IMR-90 (cell line): ENCODE measurements at regions not wholly inside any gene's neighbourhood (a gene's known extent, or its start where the extent isn't known, plus 50 kb on each side); places are given as distances from the start of the nearest gene placed in this dataset.

Experiments
- ATAC-seq: fragments of 200-7000 bp; cut with Tn5 transposase; 2 replicates; pipeline ENCODE4 v1.9.1; 2020; ENCODE audit warnings: low read depth, mild to moderate bottlenecking, moderate library complexity
- BruUV-seq: library from RNA; stranded (reverse); fragments of 400-500 nt; replicated peaks from 2 replicates; lab custom pipeline; 2021; lab: Mats Ljungman, UMichigan
- CTCF ChIA-PET: fragments of 300-600 bp; formaldehyde crosslinking; extraction: SDS; loops from one replicate; lab custom pipeline; 2021; ENCODE audit warnings: antibody characterized with exemption; lab: Yijun Ruan, JAX
- POLR2A ChIA-PET: fragments of 300-600 bp; sonication (Branson Sonifier 250); formaldehyde crosslinking; loops from one replicate; lab custom pipeline; 2022; ENCODE audit warnings: antibody characterized with exemption; ENCODE audit not compliant: unreplicated experiment; lab: Charles Lee
- DNase-seq: peaks from one replicate; pipeline ENCODE4 v3.0.0; 2013
- H2AFZ ChIP-seq: replicated peaks from 2 replicates; pipeline ENCODE3; 2013; ENCODE audit warnings: low read length, mild to moderate bottlenecking; ENCODE audit not compliant: poor library complexity
- H2AK5ac ChIP-seq: 2 replicates; pipeline ENCODE4 v1.6.1; 2013; ENCODE audit warnings: low read depth, low read length, inconsistent platforms
- H2AK9ac ChIP-seq: replicated peaks from 2 replicates; pipeline ENCODE3; 2013; ENCODE audit warnings: mild to moderate bottlenecking, low read depth, low read length, moderate library complexity; ENCODE audit not compliant: poor library complexity
- H2BK120ac ChIP-seq: 2 replicates; pipeline ENCODE4 v1.6.1; 2013; ENCODE audit warnings: low read depth, low read length, inconsistent platforms
- H2BK15ac ChIP-seq: 3 replicates; pipeline ENCODE4 v1.6.1; 2013; ENCODE audit warnings: low read depth, low read length, inconsistent platforms
- H2BK20ac ChIP-seq: 2 replicates; pipeline ENCODE4 v1.6.1; 2013; ENCODE audit warnings: low read depth, mild to moderate bottlenecking, inconsistent platforms, low read length, moderate library complexity
- H2BK5ac ChIP-seq: 2 replicates; pipeline ENCODE4 v1.6.1; 2013; ENCODE audit warnings: mild to moderate bottlenecking, low read depth, low read length, inconsistent platforms; ENCODE audit not compliant: poor library complexity, severe bottlenecking
- H3K14ac ChIP-seq: replicated peaks from 2 replicates; pipeline ENCODE4 v1.6.1; 2013; ENCODE audit warnings: low read depth, low read length, inconsistent platforms
- H3K18ac ChIP-seq: 2 replicates; pipeline ENCODE4 v1.6.1; 2013; ENCODE audit warnings: low read depth, low read length, control low read depth
- H3K23ac ChIP-seq: 2 replicates; pipeline ENCODE4 v1.6.1; 2013; ENCODE audit warnings: low read depth, low read length, inconsistent platforms
- H3K27ac ChIP-seq: 2 replicates; pipeline ENCODE4 v1.5.1; 2013; ENCODE audit warnings: mild to moderate bottlenecking, control low read depth, low read length; ENCODE audit not compliant: insufficient read depth
- H3K27me3 ChIP-seq: 2 replicates; pipeline ENCODE4 v1.6.1; 2013; ENCODE audit warnings: low read length; ENCODE audit not compliant: control insufficient read depth, insufficient read depth
- H3K36me3 ChIP-seq: 2 replicates; pipeline ENCODE4 v1.6.1; 2013; ENCODE audit warnings: low read length, mixed read lengths; ENCODE audit not compliant: control insufficient read depth, insufficient read depth
- H3K4ac ChIP-seq: 2 replicates; pipeline ENCODE4 v1.6.1; 2013; ENCODE audit warnings: low read depth, low read length, inconsistent platforms
- H3K4me1 ChIP-seq: 2 replicates; pipeline ENCODE4 v1.6.1; 2013; ENCODE audit warnings: low read length, mixed read lengths; ENCODE audit not compliant: control insufficient read depth, insufficient read depth
- H3K4me2 ChIP-seq: 2 replicates; pipeline ENCODE4 v1.6.1; 2013; ENCODE audit warnings: low read depth, mild to moderate bottlenecking, control low read depth, low read length, moderate library complexity
- H3K4me3 ChIP-seq: 2 replicates; pipeline ENCODE4 v1.5.1; 2013; ENCODE audit warnings: low read depth, mild to moderate bottlenecking, control low read depth, low read length, moderate library complexity; ENCODE audit not compliant: insufficient read depth
- H3K56ac ChIP-seq: 2 replicates; pipeline ENCODE4 v1.6.1; 2013; ENCODE audit warnings: low read length, inconsistent platforms; ENCODE audit not compliant: insufficient read depth; ENCODE audit errors: extremely low read depth
- H3K79me1 ChIP-seq, 2 experiments: 2 replicates each; pipeline ENCODE4 v1.6.1; 2013; ENCODE audit warnings: low read length in 2 of 2, inconsistent platforms in 1 of 2, low read depth in 1 of 2
- H3K9ac ChIP-seq: 2 replicates; pipeline ENCODE4 v1.6.1; 2013; ENCODE audit warnings: low read depth, low read length, control low read depth
- H3K9me1 ChIP-seq: 2 replicates; pipeline ENCODE4 v1.6.1; 2013; ENCODE audit warnings: low read length, inconsistent platforms; ENCODE audit not compliant: insufficient read depth
- H3K9me3 ChIP-seq: 2 replicates; pipeline ENCODE4 v1.6.1; 2013; ENCODE audit warnings: low read length; ENCODE audit not compliant: control insufficient read depth, insufficient read depth
- H4K20me1 ChIP-seq: 2 replicates; pipeline ENCODE4 v1.6.1; 2013; ENCODE audit warnings: low read length, inconsistent platforms; ENCODE audit not compliant: insufficient read depth
- H4K5ac ChIP-seq: 2 replicates; pipeline ENCODE4 v1.6.1; 2013; ENCODE audit warnings: mild to moderate bottlenecking, low read depth, low read length, control low read depth
- H4K8ac ChIP-seq, 2 experiments: 2 replicates each; pipeline ENCODE4 v1.6.1; 2013; ENCODE audit warnings: low read depth in 2 of 2, low read length in 2 of 2, control low read depth in 1 of 2, inconsistent platforms in 1 of 2
- H4K91ac ChIP-seq: 2 replicates; pipeline ENCODE4 v1.6.1; 2013; ENCODE audit warnings: low read depth, low read length, inconsistent platforms; ENCODE audit not compliant: insufficient read depth
- FOS ChIP-seq: fragments of 150-350 bp; IDR thresholded peaks from 2 replicates; pipeline ENCODE4 v1.6.1; 2016; ENCODE audit warnings: low read depth, low read length
- RAD21 ChIP-seq: IDR thresholded peaks from 2 replicates; pipeline ENCODE4 v1.6.1; 2012; ENCODE audit warnings: low read length, improper control_type of control experiment
- RFX5 ChIP-seq: IDR thresholded peaks from 2 replicates; pipeline ENCODE4 v1.8.0; 2012; ENCODE audit warnings: low read depth, mild to moderate bottlenecking, low read length, moderate library complexity
- WGBS, 2 experiments: methylation state at CpG; one replicate each; pipeline versions ENCODE4 v1.1.5 to v1.1.7; 2013; ENCODE audit warnings: missing lambda C conversion rate in 2 of 2; ENCODE audit not compliant: insufficient read length in 1 of 2; ENCODE audit errors: extremely low coverage in 2 of 2; 5-methylcytosine and 5-hydroxymethylcytosine counted together
- dilution Hi-C: fragments of 300-500 bp; cut with HindIII; formaldehyde crosslinking; loops from one replicate; pipeline ENCODE4 v1.14.3; 2018; ENCODE audit warnings: low sequenced_read_pairs; ENCODE audit not compliant: unreplicated experiment
- in situ Hi-C: fragments of 300-500 bp; cut with MboI; formaldehyde crosslinking; loops from 3 replicates; pipeline ENCODE4 v1.14.3; 2019; ENCODE audit warnings: low sequenced_read_pairs, inconsistent platforms, mixed read lengths
- intact Hi-C: fragments of 100-400 bp; cut with micrococcal nuclease; formaldehyde crosslinking; loops from 2 replicates; pipeline ENCODE4 v1.10.0; 2022
- TF ChIP-seq, protein P1 (sequence below): conservative IDR thresholded peaks from 2 replicates; pipeline ENCODE4 v1.5.1; 2012; ENCODE audit warnings: mild to moderate bottlenecking, low read depth, low read length, improper control_type of control experiment

- dilution Hi-C loops: no loop called here
Observed at GRCh38 chrX:96417695-96418094, 266.9 kb upstream of the DIAPH2 start.

More at GRCh38 chrX:96417695-96418094, 266.9 kb upstream of the DIAPH2 start:
- no peak overlapping the region for H2BK5ac ChIP-seq
- no peak overlapping the region for H3K56ac ChIP-seq
- no peak overlapping the region for H3K9ac ChIP-seq
- H4K20me1 ChIP-seq: no peaks in the 10 kb centered on the region
- no peaks in the 10 kb centered on the region for H3K4me1 ChIP-seq
- TF ChIP-seq RAD21 (no peak), FOS (no peak), RFX5 (no peak)
- TF ChIP-seq, protein P1, sequence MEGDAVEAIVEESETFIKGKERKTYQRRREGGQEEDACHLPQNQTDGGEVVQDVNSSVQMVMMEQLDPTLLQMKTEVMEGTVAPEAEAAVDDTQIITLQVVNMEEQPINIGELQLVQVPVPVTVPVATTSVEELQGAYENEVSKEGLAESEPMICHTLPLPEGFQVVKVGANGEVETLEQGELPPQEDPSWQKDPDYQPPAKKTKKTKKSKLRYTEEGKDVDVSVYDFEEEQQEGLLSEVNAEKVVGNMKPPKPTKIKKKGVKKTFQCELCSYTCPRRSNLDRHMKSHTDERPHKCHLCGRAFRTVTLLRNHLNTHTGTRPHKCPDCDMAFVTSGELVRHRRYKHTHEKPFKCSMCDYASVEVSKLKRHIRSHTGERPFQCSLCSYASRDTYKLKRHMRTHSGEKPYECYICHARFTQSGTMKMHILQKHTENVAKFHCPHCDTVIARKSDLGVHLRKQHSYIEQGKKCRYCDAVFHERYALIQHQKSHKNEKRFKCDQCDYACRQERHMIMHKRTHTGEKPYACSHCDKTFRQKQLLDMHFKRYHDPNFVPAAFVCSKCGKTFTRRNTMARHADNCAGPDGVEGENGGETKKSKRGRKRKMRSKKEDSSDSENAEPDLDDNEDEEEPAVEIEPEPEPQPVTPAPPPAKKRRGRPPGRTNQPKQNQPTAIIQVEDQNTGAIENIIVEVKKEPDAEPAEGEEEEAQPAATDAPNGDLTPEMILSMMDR: no peak
- no peak overlapping the region for H3K27ac ChIP-seq
- POLR2A ChIA-PET: no interaction called here
- no peak overlapping the region for H3K14ac ChIP-seq
- no peak overlapping the region for H4K5ac ChIP-seq
- H3K23ac ChIP-seq: no peak overlapping the region
- H2AK5ac ChIP-seq: no peak overlapping the region
- BruUV-seq: no TSS peak
- no peak overlapping the region for H4K8ac ChIP-seq
- no peaks in the 10 kb centered on the region for H3K36me3 ChIP-seq
- H2BK120ac ChIP-seq: no peak overlapping the region
- H3K27me3 ChIP-seq: no peaks in the 10 kb centered on the region
- no peaks in the 10 kb centered on the region for H3K79me1 ChIP-seq
- ATAC-seq (no peak), DNase-seq (no peak)
- in situ Hi-C loops (no loop called here), intact Hi-C loops (no loop called here)
- H3K4ac ChIP-seq: no peak overlapping the region
- no CpG with 5 or more reads among the region's 4 CpGs for WGBS, 2 experiments
- H3K18ac ChIP-seq: no peak overlapping the region
- H2BK20ac ChIP-seq: no peak overlapping the region
- no peak overlapping the region for H2BK15ac ChIP-seq
- H3K9me1 ChIP-seq: no peaks in the 10 kb centered on the region
- no peak overlapping the region for H2AFZ ChIP-seq
- no peak overlapping the region for H3K4me3 ChIP-seq
- H3K4me2 ChIP-seq: no peak overlapping the region
- CTCF ChIA-PET: no interaction called here
- no peaks in the 10 kb centered on the region for H3K9me3 ChIP-seq
- no peak overlapping the region for H2AK9ac ChIP-seq
- H4K91ac ChIP-seq: no peak overlapping the region
